Calu3 (cell line): ENCODE measurements at regions not wholly inside any gene's neighbourhood (a gene's known extent, or its start where the extent isn't known, plus 50 kb on each side); places are given as distances from the start of the nearest gene placed in this dataset.

Experiments used
- BruUV-seq: library from RNA; stranded (reverse); fragments of 400-500 nt; replicated peaks from 2 replicates; lab custom pipeline; 2021; lab: Mats Ljungman, UMichigan
- CTCF ChIA-PET: fragments of 300-600 bp; sonication (Branson Sonifier 250); formaldehyde crosslinking; loops from one replicate; lab custom pipeline; 2022; ENCODE audit warnings: antibody characterized with exemption; lab: Charles Lee
- DNase-seq: peaks from one replicate; pipeline ENCODE4 v3.0.0; 2022
- H3K27ac Mint-ChIP-seq: one replicate; pipeline ENCODE4 v1.8.0; 2022; ENCODE audit warnings: mixed read lengths; ENCODE audit not compliant: unreplicated experiment
- H3K27me3 Mint-ChIP-seq: one replicate; pipeline ENCODE4 v1.8.0; 2022; ENCODE audit warnings: mixed read lengths; ENCODE audit not compliant: unreplicated experiment
- H3K36me3 Mint-ChIP-seq: one replicate; pipeline ENCODE4 v1.8.0; 2022; ENCODE audit warnings: mild to moderate bottlenecking, moderate library complexity, mixed read lengths; ENCODE audit not compliant: insufficient read depth, unreplicated experiment
- H3K4me1 Mint-ChIP-seq: one replicate; pipeline ENCODE4 v1.8.0; 2022; ENCODE audit warnings: mild to moderate bottlenecking, low read depth, mixed read lengths; ENCODE audit not compliant: unreplicated experiment
- H3K4me3 Mint-ChIP-seq: one replicate; pipeline ENCODE4 v1.8.0; 2022; ENCODE audit warnings: mild to moderate bottlenecking, low read depth, moderate library complexity, mixed read lengths; ENCODE audit not compliant: unreplicated experiment
- H3K9me3 Mint-ChIP-seq: one replicate; pipeline ENCODE4 v1.8.0; 2022; ENCODE audit warnings: low read depth, mixed read lengths; ENCODE audit not compliant: unreplicated experiment
- intact Hi-C: fragments of 100-400 bp; cut with micrococcal nuclease; formaldehyde crosslinking; loops from one replicate; pipeline ENCODE4 v1.10.0; 2022; ENCODE audit not compliant: unreplicated experiment
- TF ChIP-seq, protein P1 (sequence below): fragments of 200-600 bp; IDR thresholded peaks from one replicate; pipeline ENCODE4 v1.8.0; 2022; ENCODE audit warnings: antibody characterized with exemption; ENCODE audit not compliant: unreplicated experiment

DNA sequence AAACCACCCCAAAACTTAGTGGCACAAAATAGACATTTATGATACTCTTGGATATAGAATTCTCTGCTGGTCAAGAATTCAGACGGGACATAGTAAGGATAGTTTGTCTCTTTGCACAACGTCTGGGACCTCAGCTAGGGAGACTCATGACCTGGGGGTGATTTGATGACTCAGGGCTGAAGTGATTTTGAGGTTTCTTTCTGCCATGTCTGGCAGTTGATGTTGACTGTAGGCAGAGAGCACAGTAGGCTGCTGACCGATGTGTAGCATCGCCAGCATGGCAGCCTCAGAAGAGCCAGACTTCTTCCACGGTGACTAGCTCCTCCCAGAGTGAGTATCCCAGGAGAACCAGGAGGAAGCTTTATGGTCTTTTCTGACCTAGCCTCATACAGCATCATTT is 88.9 kb upstream of the FRMD6 start:
- no peaks in the 10 kb centered on the region for H3K36me3 Mint-ChIP-seq
- no peaks in the 10 kb centered on the region for H3K4me1 Mint-ChIP-seq
- H3K27ac Mint-ChIP-seq, result no peak overlapping the region
- BruUV-seq, result no TSS peak
- no peak for DNase-seq
- CTCF ChIA-PET, result no interaction called here
- TF ChIP-seq, protein P1, sequence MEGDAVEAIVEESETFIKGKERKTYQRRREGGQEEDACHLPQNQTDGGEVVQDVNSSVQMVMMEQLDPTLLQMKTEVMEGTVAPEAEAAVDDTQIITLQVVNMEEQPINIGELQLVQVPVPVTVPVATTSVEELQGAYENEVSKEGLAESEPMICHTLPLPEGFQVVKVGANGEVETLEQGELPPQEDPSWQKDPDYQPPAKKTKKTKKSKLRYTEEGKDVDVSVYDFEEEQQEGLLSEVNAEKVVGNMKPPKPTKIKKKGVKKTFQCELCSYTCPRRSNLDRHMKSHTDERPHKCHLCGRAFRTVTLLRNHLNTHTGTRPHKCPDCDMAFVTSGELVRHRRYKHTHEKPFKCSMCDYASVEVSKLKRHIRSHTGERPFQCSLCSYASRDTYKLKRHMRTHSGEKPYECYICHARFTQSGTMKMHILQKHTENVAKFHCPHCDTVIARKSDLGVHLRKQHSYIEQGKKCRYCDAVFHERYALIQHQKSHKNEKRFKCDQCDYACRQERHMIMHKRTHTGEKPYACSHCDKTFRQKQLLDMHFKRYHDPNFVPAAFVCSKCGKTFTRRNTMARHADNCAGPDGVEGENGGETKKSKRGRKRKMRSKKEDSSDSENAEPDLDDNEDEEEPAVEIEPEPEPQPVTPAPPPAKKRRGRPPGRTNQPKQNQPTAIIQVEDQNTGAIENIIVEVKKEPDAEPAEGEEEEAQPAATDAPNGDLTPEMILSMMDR, result no peak
- no peak overlapping the region for H3K4me3 Mint-ChIP-seq
- intact Hi-C loops, result no loop called here
- no peaks in the 10 kb centered on the region for H3K27me3 Mint-ChIP-seq
- no peaks in the 10 kb centered on the region for H3K9me3 Mint-ChIP-seq

DNA sequence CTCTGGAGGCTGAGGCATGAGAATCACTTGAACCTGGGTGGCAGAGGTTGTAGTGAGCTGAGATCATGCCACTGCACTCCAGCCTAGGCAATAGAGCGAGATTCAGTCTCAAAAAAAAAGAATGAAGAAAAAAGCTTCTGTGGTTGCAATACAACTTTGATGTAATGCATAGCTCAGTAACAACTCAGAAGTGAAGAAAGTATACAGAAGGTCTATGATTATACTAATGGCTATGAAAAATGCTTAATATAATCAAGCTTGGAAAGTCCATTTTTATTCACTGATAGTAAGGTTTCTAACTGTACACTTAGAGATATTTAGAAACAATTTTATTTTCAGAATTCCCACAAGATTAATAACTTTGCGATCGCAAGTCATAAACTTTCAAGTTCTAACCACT is 88.2 kb upstream of the FRMD6 start:
- no TSS peak for BruUV-seq
- Mint-ChIP-seq H3K4me3 (no peak overlapping the region), H3K9me3 (no peaks in the 10 kb centered on the region), H3K36me3 (no peaks in the 10 kb centered on the region), H3K4me1 (no peaks in the 10 kb centered on the region), H3K27ac (no peak overlapping the region), H3K27me3 (no peaks in the 10 kb centered on the region)
- CTCF ChIA-PET, result no interaction called here
- intact Hi-C loops, result no loop called here
- TF ChIP-seq, protein P1, result no peak
- no peak for DNase-seq

DNA sequence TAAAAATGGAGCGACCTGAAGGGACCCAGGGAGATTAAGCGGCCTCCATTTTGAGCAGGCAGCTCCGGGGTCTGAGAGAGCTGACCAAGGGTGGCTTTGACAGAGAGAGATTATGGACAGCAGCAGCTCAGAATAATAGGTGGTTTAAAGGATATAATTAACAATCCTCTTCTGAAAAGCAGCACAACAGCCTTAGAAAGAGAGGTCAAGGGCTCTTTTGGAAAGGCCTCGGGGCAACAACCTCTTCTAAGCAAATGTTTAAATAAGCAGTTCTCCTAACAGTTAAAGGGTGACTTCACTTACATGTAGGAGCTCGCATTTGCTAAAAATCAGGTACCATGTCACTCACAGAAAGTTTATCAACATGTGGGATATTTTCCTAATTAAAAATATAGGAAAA is 87.2 kb upstream of the FRMD6 start:
- H3K36me3 Mint-ChIP-seq, result no peaks in the 10 kb centered on the region
- no peaks in the 10 kb centered on the region for H3K9me3 Mint-ChIP-seq
- DNase-seq, result no peak
- no peaks in the 10 kb centered on the region for H3K4me1 Mint-ChIP-seq
- intact Hi-C loops, result no loop called here
- no peak overlapping the region for H3K4me3 Mint-ChIP-seq
- no peak overlapping the region for H3K27ac Mint-ChIP-seq
- TF ChIP-seq, protein P1, result no peak
- CTCF ChIA-PET, result no interaction called here
- H3K27me3 Mint-ChIP-seq, result no peaks in the 10 kb centered on the region
- BruUV-seq, result no TSS peak

DNA sequence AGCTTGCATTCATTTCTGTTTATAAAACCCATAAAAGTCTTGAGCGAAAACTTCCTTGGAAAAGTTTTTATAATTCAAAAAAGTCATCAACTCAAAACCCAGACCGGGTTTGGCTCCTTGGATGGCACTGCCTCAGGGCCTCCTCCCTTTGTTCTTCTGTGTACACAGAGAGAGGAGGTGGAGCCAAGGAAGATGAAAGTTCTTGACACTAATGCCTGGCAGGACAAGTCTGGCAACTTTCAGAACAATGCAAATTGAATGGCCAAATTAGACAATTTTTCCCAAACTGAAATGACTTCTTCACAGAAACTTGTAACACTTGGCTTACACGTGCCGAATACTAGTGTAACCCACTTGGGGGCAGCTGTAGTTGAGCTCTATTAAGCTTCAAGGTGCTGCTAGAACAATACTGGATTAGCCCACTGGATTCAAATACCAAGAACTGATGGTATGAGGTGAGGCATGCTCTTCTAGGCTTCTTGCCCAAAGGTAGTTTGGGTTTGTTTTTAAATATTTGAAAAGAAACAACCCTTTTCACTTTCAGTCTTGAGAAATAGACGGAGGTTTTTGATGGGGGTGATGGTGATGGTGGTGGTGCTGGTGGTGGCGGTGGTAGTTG is 86.6 kb upstream of the FRMD6 start:
- peak; percentile 32 for DNase-seq
- no TSS peak for BruUV-seq
- intact Hi-C loops, result no loop called here
- TF ChIP-seq, protein P1, result no peak
- Mint-ChIP-seq H3K36me3 (no peaks in the 10 kb centered on the region), H3K4me3 (no peak overlapping the region), H3K27ac (no peak overlapping the region), H3K27me3 (no peaks in the 10 kb centered on the region), H3K4me1 (no peaks in the 10 kb centered on the region), H3K9me3 (no peaks in the 10 kb centered on the region)
- CTCF ChIA-PET, result no interaction called here
